ENCODE measurements at regions not wholly inside any gene's neighbourhood (a gene's known extent, or its start where the extent isn't known, plus 50 kb on each side); places are given as distances from the start of the nearest gene placed in this dataset.
"Not testable (repeated sequence)": the region's sequence is repeated elsewhere in the genome, so short reads cannot be mapped to it uniquely, and the experiment has no call there.

GRCh38 chr9:78916884-78917283, 620.0 kb downstream of the PSAT1 start:
- TF ChIP-seq, protein P1, sequence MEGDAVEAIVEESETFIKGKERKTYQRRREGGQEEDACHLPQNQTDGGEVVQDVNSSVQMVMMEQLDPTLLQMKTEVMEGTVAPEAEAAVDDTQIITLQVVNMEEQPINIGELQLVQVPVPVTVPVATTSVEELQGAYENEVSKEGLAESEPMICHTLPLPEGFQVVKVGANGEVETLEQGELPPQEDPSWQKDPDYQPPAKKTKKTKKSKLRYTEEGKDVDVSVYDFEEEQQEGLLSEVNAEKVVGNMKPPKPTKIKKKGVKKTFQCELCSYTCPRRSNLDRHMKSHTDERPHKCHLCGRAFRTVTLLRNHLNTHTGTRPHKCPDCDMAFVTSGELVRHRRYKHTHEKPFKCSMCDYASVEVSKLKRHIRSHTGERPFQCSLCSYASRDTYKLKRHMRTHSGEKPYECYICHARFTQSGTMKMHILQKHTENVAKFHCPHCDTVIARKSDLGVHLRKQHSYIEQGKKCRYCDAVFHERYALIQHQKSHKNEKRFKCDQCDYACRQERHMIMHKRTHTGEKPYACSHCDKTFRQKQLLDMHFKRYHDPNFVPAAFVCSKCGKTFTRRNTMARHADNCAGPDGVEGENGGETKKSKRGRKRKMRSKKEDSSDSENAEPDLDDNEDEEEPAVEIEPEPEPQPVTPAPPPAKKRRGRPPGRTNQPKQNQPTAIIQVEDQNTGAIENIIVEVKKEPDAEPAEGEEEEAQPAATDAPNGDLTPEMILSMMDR (conservative IDR thresholded peaks at IDR 0.05 in 1 of 2, IDR thresholded peaks at IDR 0.05 in 1 of 2; ENCODE audit: low read depth in 1 of 2, low read length in 2 of 2): not testable (repeated sequence)
- TF ChIP-seq EZH2 (IDR thresholded peaks at IDR 0.05; ENCODE audit: low read length, missing control alignments): not testable (repeated sequence)
